ENCODE measurements at regions not wholly inside any gene's neighbourhood (a gene's known extent, or its start where the extent isn't known, plus 50 kb on each side); places are given as distances from the start of the nearest gene placed in this dataset.

GRCh38 chr18:71011389-71011788, 722.5 kb downstream of the SOCS6 start:
- no peak for DNase-seq (ENCODE audit: low read depth)
- no peak for TF ChIP-seq CTCF (IDR thresholded peaks at IDR 0.05; ENCODE audit: control insufficient read depth, extremely low read depth, insufficient read depth)
- no peak overlapping the region for H3K4me3 ChIP-seq (ENCODE audit: low read depth, low read length)

GRCh38 chr18:71008257-71008656, 719.4 kb downstream of the SOCS6 start:
- no peak for TF ChIP-seq CTCF (IDR thresholded peaks at IDR 0.05; ENCODE audit: control insufficient read depth, extremely low read depth, insufficient read depth)
- DNase-seq (ENCODE audit: low read depth), result no peak
- no peak overlapping the region for H3K4me3 ChIP-seq (ENCODE audit: low read depth, low read length)

- H3K4me3 ChIP-seq (ENCODE audit: low read depth, low read length), result no peak overlapping the region
- no peak for TF ChIP-seq CTCF (IDR thresholded peaks at IDR 0.05; ENCODE audit: control insufficient read depth, extremely low read depth, insufficient read depth)
- DNase-seq (ENCODE audit: low read depth), result no peak
These were observed 712.8 kb downstream of the SOCS6 start for GRCh38 chr18:71001597-71001996.

GRCh38 chr18:70998490-70998889, 709.6 kb downstream of the SOCS6 start:
- DNase-seq (ENCODE audit: low read depth), result peak; percentile 0
- TF ChIP-seq CTCF (IDR thresholded peaks at IDR 0.05; ENCODE audit: control insufficient read depth, extremely low read depth, insufficient read depth), result peak; percentile 52
- H3K4me3 ChIP-seq (ENCODE audit: low read depth, low read length), result no peak overlapping the region

- no peak overlapping the region for H3K4me3 ChIP-seq (ENCODE audit: low read depth, low read length)
- no peak for DNase-seq (ENCODE audit: low read depth)
- no peak for TF ChIP-seq CTCF (IDR thresholded peaks at IDR 0.05; ENCODE audit: control insufficient read depth, extremely low read depth, insufficient read depth)
These were observed 705.3 kb downstream of the SOCS6 start for GRCh38 chr18:70994116-70994515.

- H3K4me3 ChIP-seq (ENCODE audit: low read depth, low read length), result no peak overlapping the region
- TF ChIP-seq CTCF (IDR thresholded peaks at IDR 0.05; ENCODE audit: control insufficient read depth, extremely low read depth, insufficient read depth), result no peak
- no peak for DNase-seq (ENCODE audit: low read depth)
These were observed 702.7 kb downstream of the SOCS6 start for GRCh38 chr18:70991577-70991976.

- TF ChIP-seq CTCF (IDR thresholded peaks at IDR 0.05; ENCODE audit: control insufficient read depth, extremely low read depth, insufficient read depth), result no peak
- DNase-seq (ENCODE audit: low read depth), result no peak
- no peak overlapping the region for H3K4me3 ChIP-seq (ENCODE audit: low read depth, low read length)
These were observed 697.1 kb downstream of the SOCS6 start for GRCh38 chr18:70985948-70986347.
